ENCODE measurements at regions not wholly inside any gene's neighbourhood (a gene's known extent, or its start where the extent isn't known, plus 50 kb on each side); places are given as distances from the start of the nearest gene placed in this dataset.

DNA sequence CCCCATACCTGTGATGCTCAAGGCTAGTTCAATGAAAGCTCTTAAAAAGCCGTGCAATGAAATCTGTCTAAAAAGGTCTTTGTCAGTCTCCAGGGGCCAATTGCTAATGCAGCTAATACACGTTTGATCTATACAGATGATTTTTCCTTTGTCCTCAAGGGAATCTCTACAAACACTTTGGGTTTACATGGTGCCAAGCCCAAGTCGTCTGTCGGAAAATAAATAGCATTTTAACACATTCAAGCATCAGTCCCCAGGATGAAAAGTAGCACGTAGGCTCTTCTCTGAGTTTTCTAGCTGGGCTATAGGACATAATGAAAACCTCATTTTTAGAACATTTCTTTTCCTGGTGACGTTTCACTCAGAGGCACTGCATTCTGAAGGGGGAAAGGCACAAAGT is 477.4 kb upstream of the WWC1 start:
- TF ChIP-seq CBFB (CRISPR knock-in tag; IDR thresholded peaks at IDR 0.05; ENCODE audit: low read depth) (no peak), RELA (CRISPR knock-in tag; IDR thresholded peaks at IDR 0.05; ENCODE audit: borderline replicate concordance) (no peak), USF2 (CRISPR knock-in tag; IDR thresholded peaks at IDR 0.05) (no peak), AFF4 (CRISPR knock-in tag; IDR thresholded peaks at IDR 0.05; ENCODE audit: borderline replicate concordance) (no peak), STAT6 (CRISPR knock-in tag; conservative IDR thresholded peaks at IDR 0.05; ENCODE audit: low read depth) (no peak), PREB (CRISPR knock-in tag; IDR thresholded peaks at IDR 0.05; ENCODE audit: borderline replicate concordance) (no peak), ZNF232 (CRISPR knock-in tag; IDR thresholded peaks at IDR 0.05) (no peak)
- TF ChIP-seq, protein P1, sequence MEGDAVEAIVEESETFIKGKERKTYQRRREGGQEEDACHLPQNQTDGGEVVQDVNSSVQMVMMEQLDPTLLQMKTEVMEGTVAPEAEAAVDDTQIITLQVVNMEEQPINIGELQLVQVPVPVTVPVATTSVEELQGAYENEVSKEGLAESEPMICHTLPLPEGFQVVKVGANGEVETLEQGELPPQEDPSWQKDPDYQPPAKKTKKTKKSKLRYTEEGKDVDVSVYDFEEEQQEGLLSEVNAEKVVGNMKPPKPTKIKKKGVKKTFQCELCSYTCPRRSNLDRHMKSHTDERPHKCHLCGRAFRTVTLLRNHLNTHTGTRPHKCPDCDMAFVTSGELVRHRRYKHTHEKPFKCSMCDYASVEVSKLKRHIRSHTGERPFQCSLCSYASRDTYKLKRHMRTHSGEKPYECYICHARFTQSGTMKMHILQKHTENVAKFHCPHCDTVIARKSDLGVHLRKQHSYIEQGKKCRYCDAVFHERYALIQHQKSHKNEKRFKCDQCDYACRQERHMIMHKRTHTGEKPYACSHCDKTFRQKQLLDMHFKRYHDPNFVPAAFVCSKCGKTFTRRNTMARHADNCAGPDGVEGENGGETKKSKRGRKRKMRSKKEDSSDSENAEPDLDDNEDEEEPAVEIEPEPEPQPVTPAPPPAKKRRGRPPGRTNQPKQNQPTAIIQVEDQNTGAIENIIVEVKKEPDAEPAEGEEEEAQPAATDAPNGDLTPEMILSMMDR (IDR thresholded peaks at IDR 0.05): no peak
- TF ChIP-seq, protein P2, sequence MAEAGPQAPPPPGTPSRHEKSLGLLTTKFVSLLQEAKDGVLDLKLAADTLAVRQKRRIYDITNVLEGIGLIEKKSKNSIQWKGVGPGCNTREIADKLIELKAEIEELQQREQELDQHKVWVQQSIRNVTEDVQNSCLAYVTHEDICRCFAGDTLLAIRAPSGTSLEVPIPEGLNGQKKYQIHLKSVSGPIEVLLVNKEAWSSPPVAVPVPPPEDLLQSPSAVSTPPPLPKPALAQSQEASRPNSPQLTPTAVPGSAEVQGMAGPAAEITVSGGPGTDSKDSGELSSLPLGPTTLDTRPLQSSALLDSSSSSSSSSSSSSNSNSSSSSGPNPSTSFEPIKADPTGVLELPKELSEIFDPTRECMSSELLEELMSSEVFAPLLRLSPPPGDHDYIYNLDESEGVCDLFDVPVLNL (CRISPR knock-in tag; IDR thresholded peaks at IDR 0.05; ENCODE audit: borderline replicate concordance, low read depth): no peak
- TF ChIP-seq, protein P3, sequence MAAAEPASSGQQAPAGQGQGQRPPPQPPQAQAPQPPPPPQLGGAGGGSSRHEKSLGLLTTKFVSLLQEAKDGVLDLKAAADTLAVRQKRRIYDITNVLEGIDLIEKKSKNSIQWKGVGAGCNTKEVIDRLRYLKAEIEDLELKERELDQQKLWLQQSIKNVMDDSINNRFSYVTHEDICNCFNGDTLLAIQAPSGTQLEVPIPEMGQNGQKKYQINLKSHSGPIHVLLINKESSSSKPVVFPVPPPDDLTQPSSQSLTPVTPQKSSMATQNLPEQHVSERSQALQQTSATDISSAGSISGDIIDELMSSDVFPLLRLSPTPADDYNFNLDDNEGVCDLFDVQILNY (CRISPR knock-in tag; IDR thresholded peaks at IDR 0.05): no peak
